Muscle of leg (tissue), 3 donors: ENCODE measurements at regions not wholly inside any gene's neighbourhood (a gene's known extent, or its start where the extent isn't known, plus 50 kb on each side); places are given as distances from the start of the nearest gene placed in this dataset.

Experiments
- DNase-seq: peaks from one replicate; pipeline ENCODE4 v3.0.0; 2013
- H3K27ac ChIP-seq: one replicate; pipeline ENCODE4 v1.5.1; 2013; ENCODE audit warnings: mild to moderate bottlenecking, low read length, control low read depth
- H3K27me3 ChIP-seq: one replicate; pipeline ENCODE4 v1.6.1; 2013; ENCODE audit warnings: low read length; ENCODE audit not compliant: control insufficient read depth, insufficient read depth
- H3K36me3 ChIP-seq: one replicate; pipeline ENCODE4 v1.6.1; 2013; ENCODE audit warnings: low read length; ENCODE audit not compliant: control insufficient read depth, insufficient read depth
- H3K4me1 ChIP-seq: one replicate; pipeline ENCODE4 v1.6.1; 2013; ENCODE audit warnings: low read length; ENCODE audit not compliant: control insufficient read depth, insufficient read depth
- H3K4me3 ChIP-seq: one replicate; pipeline ENCODE4 v1.5.1; 2013; ENCODE audit warnings: low read length, control low read depth
- H3K9me3 ChIP-seq: replicated peaks from 2 replicates; pipeline ENCODE4 v1.6.1; 2013; ENCODE audit warnings: low read depth, low read length; ENCODE audit not compliant: control insufficient read depth
- WGBS: methylation state at CpG from one replicate; pipeline ENCODE4 v1.1.5; 2013; ENCODE audit warnings: missing lambda C conversion rate; ENCODE audit not compliant: insufficient coverage; 5-methylcytosine and 5-hydroxymethylcytosine counted together

GRCh38 chr3:124404621-124405020, 325.6 kb upstream of the UMPS start:
- Histone ChIP-seq H3K36me3 (no peaks in the 10 kb centered on the region), H3K9me3 (no peaks in the 10 kb centered on the region)

DNA sequence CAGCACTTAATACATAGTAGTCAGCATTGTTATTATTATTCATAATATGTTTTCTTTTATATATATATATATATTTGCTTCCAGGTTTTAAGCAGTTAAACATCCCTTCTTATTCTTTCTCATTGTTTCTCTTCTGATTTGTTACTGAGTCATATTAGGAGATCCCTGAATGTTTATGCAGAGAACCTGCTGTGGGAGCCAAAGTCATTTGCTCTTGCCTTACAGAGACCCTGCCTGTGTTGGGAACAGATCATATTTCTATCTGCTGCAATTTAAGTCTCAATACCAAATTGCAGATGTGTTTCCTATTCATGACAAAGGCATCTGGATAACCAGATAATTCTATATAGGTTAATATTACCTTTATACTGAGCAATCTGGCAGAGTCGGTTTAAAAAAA, 323.0 kb upstream of the UMPS start:
- Histone ChIP-seq H3K36me3 (no peaks in the 10 kb centered on the region), H3K9me3 (no peaks in the 10 kb centered on the region), H3K27ac (no peak overlapping the region), H3K4me1 (peaks cover 2% of the 10 kb centered on the region), H3K4me3 (no peak overlapping the region), H3K27me3 (no peaks in the 10 kb centered on the region)
- DNase-seq = peak; percentile 29
- WGBS = no CpG with 5 or more reads among the region's 1 CpG

More at GRCh38 chr3:124404621-124405020, 325.6 kb upstream of the UMPS start:
- Histone ChIP-seq H3K27me3 (no peaks in the 10 kb centered on the region), H3K4me3 (no peak overlapping the region), H3K27ac (no peak overlapping the region), H3K4me1 (peaks cover 2% of the 10 kb centered on the region)
- no peak for DNase-seq
- 100% methylated on average over 3 of the region's 4 CpGs for WGBS

- DNase-seq = no peak
- peaks cover 2% of the 10 kb centered on the region for H3K4me1 ChIP-seq
- no CpG with 5 or more reads among the region's 4 CpGs for WGBS
Observed at GRCh38 chr3:124409650-124410275, 320.5 kb upstream of the UMPS start.

GRCh38 chr3:124410471-124410870, 319.8 kb upstream of the UMPS start:
- Histone ChIP-seq H3K36me3 (peaks cover 2% of the 10 kb centered on the region), H3K9me3 (no peaks in the 10 kb centered on the region), H3K27me3 (no peaks in the 10 kb centered on the region), H3K4me1 (peaks cover 2% of the 10 kb centered on the region), H3K4me3 (no peak overlapping the region), H3K27ac (no peak overlapping the region)
- no peak for DNase-seq
- WGBS = no CpG with 5 or more reads among the region's 3 CpGs

More at GRCh38 chr3:124409650-124410275, 320.5 kb upstream of the UMPS start:
- Histone ChIP-seq H3K27ac (no peak overlapping the region), H3K36me3 (peaks cover 2% of the 10 kb centered on the region), H3K4me3 (no peak overlapping the region), H3K9me3 (no peaks in the 10 kb centered on the region), H3K27me3 (no peaks in the 10 kb centered on the region)

DNA sequence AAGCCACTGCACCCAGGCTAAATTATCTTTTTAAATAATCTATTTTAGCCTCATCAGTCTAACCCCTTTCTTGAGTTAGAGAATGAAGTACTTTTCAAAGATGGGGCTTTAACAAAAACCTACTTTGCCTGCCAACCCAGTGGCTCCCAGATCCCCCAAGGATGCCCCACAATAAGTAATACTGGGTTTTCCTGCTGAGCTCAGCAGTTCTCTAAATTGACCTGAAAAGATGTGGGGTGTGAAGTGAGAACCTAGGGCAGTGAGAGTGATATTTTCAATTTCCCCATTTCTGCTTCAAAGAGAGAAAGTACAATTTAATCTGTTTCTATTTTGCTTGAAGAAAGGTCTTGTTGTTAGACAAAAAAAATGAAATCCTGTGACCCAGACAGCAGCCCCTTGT, 318.5 kb upstream of the UMPS start:
- H3K27me3 ChIP-seq = no peaks in the 10 kb centered on the region
- peaks cover 2% of the 10 kb centered on the region for H3K4me1 ChIP-seq
- peaks cover 2% of the 10 kb centered on the region for H3K36me3 ChIP-seq
- H3K4me3 ChIP-seq = no peak overlapping the region
- DNase-seq = no peak
- H3K9me3 ChIP-seq = no peaks in the 10 kb centered on the region
- no peak overlapping the region for H3K27ac ChIP-seq

- Histone ChIP-seq H3K27ac (no peak overlapping the region), H3K36me3 (peaks cover 2% of the 10 kb centered on the region), H3K9me3 (no peaks in the 10 kb centered on the region), H3K27me3 (no peaks in the 10 kb centered on the region), H3K4me1 (peaks cover 2% of the 10 kb centered on the region), H3K4me3 (no peak overlapping the region)
- DNase-seq = no peak
Observed at GRCh38 chr3:124412644-124413043, 317.6 kb upstream of the UMPS start.

GRCh38 chr3:124413393-124413792, 316.9 kb upstream of the UMPS start:
- no peaks in the 10 kb centered on the region for H3K27me3 ChIP-seq
- DNase-seq = no peak
- WGBS = 90% methylated on average over 7 of the region's 9 CpGs
- H3K4me1 ChIP-seq = peaks cover 2% of the 10 kb centered on the region
- H3K9me3 ChIP-seq = no peaks in the 10 kb centered on the region
- H3K4me3 ChIP-seq = no peak overlapping the region
- H3K27ac ChIP-seq = no peak overlapping the region
- H3K36me3 ChIP-seq = peaks cover 2% of the 10 kb centered on the region

GRCh38 chr3:124413989-124414598, 316.2 kb upstream of the UMPS start:
- no peaks in the 10 kb centered on the region for H3K27me3 ChIP-seq
- peaks cover 2% of the 10 kb centered on the region for H3K4me1 ChIP-seq
- no peak for DNase-seq
- H3K27ac ChIP-seq = no peak overlapping the region
- WGBS = 87% methylated on average over 3 of the region's 7 CpGs
- no peak overlapping the region for H3K4me3 ChIP-seq
- H3K9me3 ChIP-seq = no peaks in the 10 kb centered on the region
- peaks cover 2% of the 10 kb centered on the region for H3K36me3 ChIP-seq

DNA sequence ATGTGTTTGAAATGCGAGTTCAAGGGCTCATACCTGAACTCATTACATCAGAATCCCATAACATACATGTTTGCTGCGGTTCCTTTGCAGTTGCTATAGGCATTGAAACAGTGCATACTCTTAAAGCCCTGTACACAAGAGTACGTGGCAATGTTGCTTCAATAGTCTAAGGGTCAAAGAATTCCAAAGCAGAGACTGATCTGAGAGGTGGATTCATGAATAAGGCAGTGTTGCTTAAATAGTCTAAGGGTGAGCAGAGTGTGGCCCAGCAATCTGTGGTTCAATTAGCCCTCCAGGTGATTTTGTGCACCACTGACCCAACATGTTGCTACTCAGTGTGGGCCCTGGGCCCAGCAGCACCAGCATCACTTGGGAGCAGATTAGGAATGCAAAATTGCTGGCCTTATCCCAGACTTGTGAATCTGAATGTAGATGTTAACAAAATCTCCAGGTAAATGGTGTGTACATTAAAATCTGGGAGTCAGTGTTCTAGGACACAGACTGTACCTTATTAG, 314.7 kb upstream of the UMPS start:
- Histone ChIP-seq H3K27ac (no peak overlapping the region), H3K4me3 (no peak overlapping the region), H3K36me3 (peaks cover 2% of the 10 kb centered on the region), H3K9me3 (no peaks in the 10 kb centered on the region), H3K4me1 (no peaks in the 10 kb centered on the region), H3K27me3 (no peaks in the 10 kb centered on the region)
- DNase-seq = no peak
- 75% methylated on average over 2 of the region's 3 CpGs for whole genome bisulfite sequencing

GRCh38 chr3:124419303-124419702, 310.9 kb upstream of the UMPS start:
- Histone ChIP-seq H3K36me3 (peaks cover 5% of the 10 kb centered on the region), H3K27ac (no peak overlapping the region), H3K9me3 (no peaks in the 10 kb centered on the region), H3K4me1 (no peaks in the 10 kb centered on the region), H3K27me3 (no peaks in the 10 kb centered on the region), H3K4me3 (no peak overlapping the region)
- DNase-seq = no peak
- 86% methylated on average over 1 of the region's 3 CpGs for WGBS
